ENCODE measurements at regions not wholly inside any gene's neighbourhood (a gene's known extent, or its start where the extent isn't known, plus 50 kb on each side); places are given as distances from the start of the nearest gene placed in this dataset.

DNA sequence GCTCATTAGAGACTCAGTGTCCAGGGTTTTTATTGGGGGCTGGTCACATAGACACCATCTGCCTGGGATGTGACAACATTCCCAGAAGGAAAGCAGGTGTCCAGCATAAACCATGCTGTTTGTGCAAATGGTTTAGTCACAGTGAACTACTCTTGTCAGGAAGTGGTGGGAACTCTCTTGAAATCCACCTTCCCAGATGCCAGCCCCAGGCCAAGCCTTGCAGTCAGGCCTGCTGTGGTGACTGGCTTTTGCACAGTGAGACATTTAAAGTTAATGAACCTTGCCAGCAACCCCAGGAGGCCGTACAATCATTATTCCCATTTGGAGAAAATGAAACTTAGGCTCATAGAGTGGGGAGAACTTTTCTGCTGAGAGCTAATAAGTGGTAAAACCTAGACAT lies 242.5 kb upstream of the KCNG1 start:
- DNase-seq = no peak

DNA sequence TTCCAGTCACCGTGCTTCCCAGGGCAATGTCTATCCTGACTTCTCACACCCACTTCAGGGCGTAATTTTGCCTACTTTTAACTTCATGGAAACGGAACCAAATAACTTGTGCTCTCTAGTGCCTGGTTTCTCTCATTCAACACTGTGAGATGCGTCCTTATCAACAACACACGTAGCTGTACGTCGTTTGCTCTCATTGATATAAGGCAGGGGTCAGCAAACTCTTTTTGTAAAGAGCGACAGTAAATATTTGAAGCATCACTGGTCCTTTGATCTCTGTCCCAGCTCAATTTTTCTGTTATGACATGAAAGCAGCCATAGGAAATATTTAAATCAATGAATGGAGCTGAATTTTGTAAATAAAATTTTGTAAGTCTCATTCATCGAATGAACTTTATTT lies 239.3 kb upstream of the KCNG1 start:
- DNase-seq = no peak

DNA sequence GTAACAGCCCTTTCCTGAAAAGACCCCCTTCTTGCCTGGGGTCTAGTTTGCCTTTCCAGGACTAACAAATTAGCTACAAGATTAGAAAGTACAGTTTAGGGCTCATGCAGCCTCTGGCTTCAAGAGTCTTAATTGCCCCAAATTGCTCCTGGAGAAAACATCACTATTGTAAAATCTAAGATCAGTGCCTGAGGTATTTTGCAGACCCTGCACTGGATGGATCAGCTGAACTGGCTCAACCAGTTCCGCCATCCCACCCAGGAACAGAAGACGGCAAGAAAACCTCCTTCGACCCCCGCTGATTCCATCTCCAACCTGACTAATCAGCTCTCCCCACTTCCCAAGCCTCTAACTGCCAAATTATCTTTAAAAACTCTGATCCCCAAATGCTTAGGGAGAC lies 236.5 kb upstream of the KCNG1 start:
- DNase-seq = no peak

DNA sequence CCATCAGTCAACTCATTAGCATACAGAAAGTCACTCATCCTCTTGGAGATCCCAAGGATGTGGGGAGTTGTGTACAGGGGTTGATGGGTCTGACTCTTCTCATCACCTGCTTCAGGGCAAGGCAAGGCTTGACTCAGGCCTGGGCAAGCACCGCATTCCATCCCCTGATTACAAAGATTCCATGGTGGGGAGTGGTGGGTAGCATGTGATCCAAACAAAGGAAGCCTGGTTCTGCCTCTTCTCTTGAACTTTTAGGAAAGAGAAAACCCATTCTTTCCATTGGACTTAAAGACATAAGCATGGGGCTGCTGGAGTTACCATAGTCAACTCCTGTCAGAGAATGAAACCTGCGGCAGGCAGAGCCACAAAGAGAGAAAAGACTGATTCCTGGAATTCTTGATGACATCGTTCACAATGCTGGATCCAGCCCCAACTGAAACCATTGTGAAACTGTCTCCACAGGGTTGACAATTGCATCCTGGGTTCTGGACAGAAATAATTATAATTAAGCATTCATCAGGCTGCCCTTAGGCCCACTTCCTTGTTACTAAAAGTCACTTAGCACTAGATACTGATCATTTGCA lies 235.8 kb upstream of the KCNG1 start:
- no peak for DNase-seq

DNA sequence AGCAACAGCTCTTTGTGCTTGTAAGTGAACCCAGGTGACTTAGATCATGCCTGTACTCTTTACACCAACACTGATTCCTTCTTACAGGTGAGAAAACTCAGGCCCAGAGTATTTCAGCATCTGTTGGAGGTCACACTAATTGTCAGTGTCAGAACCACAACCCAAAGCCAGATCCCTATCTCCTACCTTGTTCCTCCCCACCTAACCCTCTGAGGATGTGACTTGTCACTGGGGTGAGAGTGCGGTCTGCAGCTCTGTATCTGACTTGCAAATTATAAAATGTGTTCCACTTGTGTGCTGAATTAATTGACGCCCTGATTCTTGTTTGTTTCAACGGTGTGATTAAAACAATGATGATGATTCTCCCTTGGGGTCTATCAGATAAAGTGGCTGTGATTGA lies 232.5 kb upstream of the KCNG1 start:
- no peak for DNase-seq

DNA sequence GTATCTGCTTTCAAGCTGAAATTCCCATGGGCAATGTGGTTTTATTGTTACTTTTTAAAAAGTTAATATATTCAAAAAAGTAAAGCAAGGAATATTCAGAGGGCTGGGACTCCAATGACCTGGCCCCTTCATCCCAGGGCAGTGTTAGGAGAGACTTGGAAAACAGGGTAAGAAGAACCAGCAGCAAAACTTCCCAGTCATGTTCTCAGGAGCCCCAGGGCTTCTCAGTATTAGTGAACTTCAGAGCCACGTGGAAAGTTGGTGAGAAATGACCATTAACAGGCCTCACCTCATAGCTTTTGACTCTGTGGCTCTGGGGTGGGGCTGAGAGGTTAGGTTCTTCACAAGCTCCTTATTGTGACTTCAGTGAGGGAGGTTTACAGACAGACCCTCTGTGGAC lies 230.4 kb upstream of the KCNG1 start:
- no peak for DNase-seq

- DNase-seq = no peak
These were observed 226.9 kb upstream of the KCNG1 start for GRCh38 chr20:51249781-51250180.

- DNase-seq = no peak
These were observed 226.3 kb upstream of the KCNG1 start for GRCh38 chr20:51249215-51249614.

DNA sequence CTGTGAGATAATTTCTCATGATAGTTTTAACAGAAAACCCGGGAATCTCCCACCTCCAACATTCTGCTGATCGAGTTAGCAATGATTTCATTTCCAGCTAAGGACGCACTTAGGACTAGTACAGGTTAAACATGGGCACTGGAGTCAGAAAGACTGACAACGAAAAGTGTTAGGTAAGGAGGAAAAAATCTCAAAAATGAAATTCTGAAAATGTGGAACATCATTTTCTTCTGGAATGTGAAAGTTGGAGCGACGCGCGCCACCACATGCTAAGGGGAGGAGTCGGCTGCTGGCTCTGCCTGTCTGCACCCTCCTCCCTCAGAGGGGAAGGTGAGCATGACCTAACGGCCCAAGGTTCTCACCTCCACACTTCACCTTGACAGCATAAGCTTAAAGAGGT lies 221.6 kb upstream of the KCNG1 start:
- DNase-seq = no peak

DNA sequence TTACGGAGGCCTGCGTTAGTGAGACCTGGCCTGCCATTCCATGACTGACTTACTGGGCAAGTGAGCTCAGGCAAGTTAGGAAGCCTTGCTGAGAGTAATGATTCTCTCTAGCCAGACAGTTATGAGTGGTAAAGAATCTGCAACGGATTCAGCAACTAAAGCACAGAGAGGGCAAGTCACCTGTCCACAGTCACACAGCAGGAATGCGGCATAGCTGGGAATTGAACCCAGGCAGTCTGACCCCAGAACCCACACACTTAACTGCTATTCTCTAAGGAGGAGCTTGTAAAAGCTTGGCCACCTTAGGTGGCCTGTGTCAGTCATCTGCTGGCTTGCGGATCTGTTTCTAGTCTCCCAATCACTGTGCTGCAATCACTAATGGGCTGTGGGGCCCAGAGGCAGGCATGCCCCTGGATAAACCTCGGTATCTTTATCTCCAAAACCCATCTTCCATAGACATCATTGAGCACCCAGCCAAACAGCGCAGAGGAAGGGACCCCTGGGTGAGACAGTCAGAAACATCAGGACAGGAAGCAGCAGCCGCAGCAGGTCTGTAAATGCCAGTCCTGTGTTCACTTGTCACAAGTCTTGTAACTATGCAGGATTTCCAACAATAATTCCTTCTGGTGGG lies 215.9 kb upstream of the KCNG1 start:
- no peak for DNase-seq

DNA sequence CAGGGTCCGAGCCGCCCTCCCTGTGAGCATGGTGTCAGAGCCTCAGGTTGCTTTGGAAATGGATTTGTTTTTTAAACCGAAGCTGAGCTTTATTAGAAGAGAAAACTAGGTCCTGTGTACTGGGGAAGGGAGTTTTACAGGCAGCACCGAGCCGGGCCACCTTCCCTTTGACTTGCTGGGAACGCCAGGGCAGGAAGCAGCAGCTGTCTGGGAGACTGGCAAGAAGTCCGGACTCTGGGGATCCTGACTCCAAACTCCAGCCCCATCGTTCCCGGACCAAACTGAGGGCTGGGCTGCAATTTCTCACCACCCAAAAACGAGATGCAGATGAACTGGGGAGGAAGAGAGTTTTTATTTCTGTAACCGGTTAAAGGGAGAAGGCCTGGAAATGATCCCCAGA lies 214.9 kb upstream of the KCNG1 start:
- DNase-seq = no peak

DNA sequence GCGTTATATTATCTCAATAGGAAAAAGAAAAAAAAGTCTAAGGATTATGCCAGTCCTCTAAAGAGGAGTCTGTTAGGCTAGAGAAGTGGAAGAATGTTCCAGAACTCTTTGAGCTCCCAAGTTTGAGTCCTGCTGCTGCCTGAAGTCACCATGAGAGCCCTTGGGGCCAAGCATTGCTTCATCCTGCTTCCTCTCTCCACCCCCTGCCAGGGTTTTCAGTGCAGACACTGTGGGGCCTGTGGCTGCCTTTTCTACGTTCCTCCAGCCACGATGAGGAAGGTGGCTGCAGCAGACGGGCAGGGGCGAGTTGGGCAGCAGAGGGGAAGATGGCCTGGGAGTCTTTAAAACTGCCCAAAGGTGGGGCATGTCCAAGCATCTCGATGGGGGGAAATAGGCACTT lies 214.4 kb upstream of the KCNG1 start:
- DNase-seq = no peak

- DNase-seq = no peak
These were observed 213.5 kb upstream of the KCNG1 start for GRCh38 chr20:51236421-51236820.

DNA sequence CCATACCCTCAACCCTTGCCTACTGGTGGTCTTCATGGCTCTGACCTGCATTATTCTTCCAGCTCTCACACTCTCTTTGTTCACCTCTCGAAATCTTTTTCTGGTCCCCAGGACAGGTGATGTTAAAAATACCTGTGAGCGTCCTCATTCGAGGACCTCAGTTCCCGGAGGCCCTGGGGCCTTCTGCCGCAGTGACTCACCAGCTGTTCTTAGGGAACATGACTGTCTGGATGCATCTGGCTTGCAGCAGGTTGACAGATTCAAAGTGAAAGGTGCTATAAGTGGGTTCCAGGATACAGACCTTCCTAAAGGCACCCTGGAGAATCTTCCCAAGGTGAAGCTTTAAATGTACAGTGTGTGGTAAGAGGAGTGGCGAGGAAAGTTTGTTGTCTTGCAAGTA lies 210.4 kb upstream of the KCNG1 start:
- DNase-seq = no peak

DNA sequence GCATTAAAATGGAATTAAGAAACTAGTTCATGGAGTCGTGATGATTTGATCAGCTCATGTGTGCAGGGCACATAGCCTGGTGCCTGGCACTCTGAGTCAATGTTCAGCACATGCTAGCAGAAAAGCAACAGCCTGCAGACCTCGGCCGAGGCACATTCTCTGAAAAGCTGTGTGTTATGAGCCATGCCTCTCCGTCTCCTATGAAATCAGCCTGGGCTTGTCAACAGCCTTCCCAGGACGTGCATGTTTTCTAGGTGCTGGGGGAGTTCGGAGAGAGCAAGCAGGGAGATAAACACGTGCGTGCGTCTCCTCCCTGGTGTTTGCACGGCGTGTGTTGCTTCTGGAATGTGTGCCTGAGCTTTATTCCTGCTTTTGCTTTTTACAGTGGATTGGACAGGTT lies 207.8 kb upstream of the KCNG1 start:
- DNase-seq = no peak

GRCh38 chr20:51228763-51229162 lies 205.9 kb upstream of the KCNG1 start:
- no peak for DNase-seq

GRCh38 chr20:51227744-51228143 lies 204.8 kb upstream of the KCNG1 start:
- no peak for DNase-seq

- DNase-seq = no peak
These were observed 200.3 kb upstream of the KCNG1 start for GRCh38 chr20:51223183-51223720.

- no peak for DNase-seq
These were observed 199.0 kb upstream of the KCNG1 start for GRCh38 chr20:51221791-51222408.

- no peak for DNase-seq
These were observed 198.2 kb upstream of the KCNG1 start for GRCh38 chr20:51221103-51221502.

DNA sequence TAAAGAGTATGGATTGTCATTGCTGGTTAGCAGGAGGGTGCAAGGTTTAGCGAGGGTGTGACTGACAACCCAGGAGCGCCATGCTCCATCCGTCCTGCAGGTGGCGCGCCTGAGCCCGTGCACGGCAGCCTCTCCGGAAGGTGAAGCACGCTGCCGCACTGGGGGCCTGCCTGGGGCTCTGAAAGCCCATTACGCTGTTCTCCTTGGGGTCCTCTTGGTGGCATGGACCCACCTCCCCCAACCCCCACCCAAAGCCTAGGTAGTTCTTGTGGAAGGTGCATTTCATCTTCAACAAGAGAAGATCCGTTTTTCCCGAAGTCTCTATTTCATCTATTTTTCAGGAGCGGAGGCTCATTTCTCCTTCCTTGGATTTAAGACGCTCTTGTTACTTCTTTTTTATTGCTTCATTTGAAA lies 197.4 kb upstream of the KCNG1 start:
- DNase-seq = no peak

GRCh38 chr20:51219544-51219943 lies 196.6 kb upstream of the KCNG1 start:
- no peak for DNase-seq

DNA sequence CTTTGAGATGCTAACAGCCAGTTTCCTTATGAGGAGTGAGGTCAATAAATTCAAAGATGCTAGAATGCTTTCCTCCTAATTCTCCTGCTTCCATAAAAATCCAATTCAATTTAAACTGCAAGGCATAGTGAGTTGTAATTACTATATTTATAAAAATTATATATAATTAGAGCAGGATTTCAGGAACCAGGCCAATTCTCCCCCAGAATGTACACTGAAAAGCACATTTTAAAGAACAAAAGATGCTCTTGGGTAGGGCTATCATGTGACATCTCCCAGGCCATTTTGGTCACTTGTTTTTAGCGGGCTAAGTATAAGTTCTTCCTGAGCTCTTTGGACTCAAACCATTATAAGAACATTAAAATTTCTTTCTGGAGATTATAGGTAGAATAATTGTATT lies 195.7 kb upstream of the KCNG1 start:
- no peak for DNase-seq

DNA sequence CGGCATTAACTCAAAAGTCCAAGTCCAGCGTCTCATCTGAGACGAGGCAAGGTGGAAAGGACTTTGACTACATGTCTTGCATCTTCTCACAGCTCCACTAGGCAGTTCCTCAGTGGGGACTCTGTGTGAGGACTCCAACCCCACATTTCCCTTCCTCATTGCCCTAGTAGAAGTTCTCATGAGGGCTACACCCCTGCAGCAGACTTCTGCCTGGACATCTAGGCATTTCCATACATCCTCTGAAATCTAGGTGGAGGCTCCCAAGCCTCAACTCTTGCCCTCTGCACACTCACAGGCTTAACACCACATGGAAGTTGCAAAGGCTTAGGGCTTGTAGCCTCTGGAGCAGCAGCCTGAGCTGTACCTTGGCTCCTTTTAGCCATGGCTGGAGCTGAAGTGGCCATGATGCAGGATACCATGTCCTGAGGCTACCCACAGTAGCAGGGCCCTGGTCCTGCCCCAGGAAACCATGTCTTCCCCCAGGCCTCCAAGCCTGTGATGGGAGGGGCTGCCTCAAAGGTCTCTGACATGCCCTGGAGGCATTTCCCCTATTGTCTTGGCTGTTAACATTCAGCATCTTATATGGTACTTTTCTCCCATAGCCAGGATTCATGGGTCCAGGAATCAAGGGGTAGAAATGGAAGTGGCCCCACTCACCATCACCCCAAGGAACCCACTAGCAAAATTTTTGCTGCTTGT lies 194.6 kb upstream of the KCNG1 start:
- DNase-seq = no peak

Measured in NCI-H2029 treated with DMSO at 0.1 percent for 48 hours (cell line).